DND-41 (cell line): ENCODE measurements at regions not wholly inside any gene's neighbourhood (a gene's known extent, or its start where the extent isn't known, plus 50 kb on each side); places are given as distances from the start of the nearest gene placed in this dataset.

Experiments used
- ATAC-seq: fragments of 200-7000 bp; cut with Tn5 transposase; 3 replicates; pipeline ENCODE4 v1.9.1; 2021; ENCODE audit warnings: low read depth; ENCODE audit not compliant: insufficient read depth
- DNase-seq: peaks from one replicate; pipeline ENCODE4 v3.0.0-alpha.2; 2020
- H2AFZ ChIP-seq: 2 replicates; pipeline ENCODE4 v1.6.0; 2012; ENCODE audit warnings: low read depth, low read length
- H3K27ac ChIP-seq: 2 replicates; pipeline ENCODE4 v1.5.1; 2012; ENCODE audit warnings: low read length, inconsistent platforms
- H3K27me3 ChIP-seq: fragments of 200-600 bp; sonication (generic); 2 replicates; pipeline ENCODE4 v1.6.0; 2012; ENCODE audit warnings: low read length, mild to moderate bottlenecking, inconsistent platforms; ENCODE audit not compliant: insufficient read depth, poor library complexity
- H3K36me3 ChIP-seq: 2 replicates; pipeline ENCODE4 v1.5.1; 2012; ENCODE audit warnings: low read length, inconsistent platforms; ENCODE audit not compliant: insufficient read depth
- H3K4me1 ChIP-seq: 2 replicates; pipeline ENCODE4 v1.5.1; 2012; ENCODE audit warnings: mild to moderate bottlenecking, low read length; ENCODE audit not compliant: insufficient read depth
- H3K4me2 ChIP-seq: 2 replicates; pipeline ENCODE4 v1.6.0; 2012; ENCODE audit warnings: mild to moderate bottlenecking, moderate library complexity, low read length, inconsistent platforms; ENCODE audit not compliant: insufficient read depth
- H3K4me3 ChIP-seq, 2 experiments: fragments of 200-600 bp in 1 of 2; shearing (Covaris generic) in 1 of 2; 2 replicates each; pipeline ENCODE4 v1.5.1; 2012 to 2016; ENCODE audit warnings: inconsistent platforms in 2 of 2, low read length in 2 of 2, mild to moderate bottlenecking in 2 of 2, low read depth in 1 of 2, moderate library complexity in 1 of 2
- H3K79me2 ChIP-seq: 2 replicates; pipeline ENCODE4 v1.6.0; 2012; ENCODE audit warnings: low read length, inconsistent platforms; ENCODE audit not compliant: insufficient read depth
- H3K9ac ChIP-seq: 2 replicates; pipeline ENCODE4 v1.6.0; 2012; ENCODE audit warnings: low read depth, mild to moderate bottlenecking, inconsistent platforms, low read length, moderate library complexity
- H3K9me3 ChIP-seq: 2 replicates; pipeline ENCODE4 v1.5.1; 2012; ENCODE audit warnings: low read length, moderate library complexity, mild to moderate bottlenecking, inconsistent platforms; ENCODE audit not compliant: insufficient read depth, severe bottlenecking
- H4K20me1 ChIP-seq: 2 replicates; pipeline ENCODE4 v1.6.0; 2012; ENCODE audit warnings: low read length; ENCODE audit not compliant: insufficient read depth
- CTCF ChIP-seq: IDR thresholded peaks from 2 replicates; pipeline ENCODE4 v1.5.1; 2012; ENCODE audit warnings: borderline replicate concordance, low read length, moderate library complexity, mild to moderate bottlenecking; ENCODE audit not compliant: poor library complexity, severe bottlenecking; ENCODE audit errors: extremely low read depth
- EZH2 ChIP-seq: IDR thresholded peaks from 3 replicates; pipeline ENCODE4 v1.6.1; 2012; ENCODE audit warnings: borderline replicate concordance, low read depth, mild to moderate bottlenecking, moderate library complexity, low read length, inconsistent platforms; ENCODE audit not compliant: severe bottlenecking

- Histone ChIP-seq H3K27ac (no peak overlapping the region), H3K79me2 (peaks cover 38% of the 10 kb centered on the region), H3K9ac (no peak overlapping the region), H2AFZ (no peak overlapping the region), H3K4me1 (no peaks in the 10 kb centered on the region), H3K36me3 (peaks cover 26% of the 10 kb centered on the region), H4K20me1 (peaks cover 39% of the 10 kb centered on the region), H3K4me2 (no peak overlapping the region), H3K9me3 (no peaks in the 10 kb centered on the region), H3K27me3 (no peaks in the 10 kb centered on the region), H3K4me3 (no peak overlapping the region)
- DNase-seq: no peak
- ATAC-seq: no peak
- no peak for TF ChIP-seq CTCF
Observed at GRCh38 chr3:72378287-72378686, 470.0 kb downstream of the SHQ1 start.

- Histone ChIP-seq H3K36me3 (peaks cover 26% of the 10 kb centered on the region), H3K4me1 (no peaks in the 10 kb centered on the region), H3K27me3 (no peaks in the 10 kb centered on the region), H3K4me3 (no peak overlapping the region), H4K20me1 (peaks cover 28% of the 10 kb centered on the region), H3K9ac (no peak overlapping the region), H3K4me2 (no peak overlapping the region), H3K9me3 (no peaks in the 10 kb centered on the region), H2AFZ (no peak overlapping the region), H3K79me2 (peaks cover 26% of the 10 kb centered on the region), H3K27ac (no peak overlapping the region)
- no peak for ATAC-seq
- no peak for TF ChIP-seq EZH2
- no peak for TF ChIP-seq CTCF
- DNase-seq: no peak
Observed at GRCh38 chr3:72376956-72377710, 471.1 kb downstream of the SHQ1 start.

- Histone ChIP-seq H3K4me1 (no peaks in the 10 kb centered on the region), H3K36me3 (peaks cover 26% of the 10 kb centered on the region), H3K4me2 (no peak overlapping the region), H3K9me3 (no peaks in the 10 kb centered on the region), H3K4me3 (no peak overlapping the region), H4K20me1 (peaks cover 12% of the 10 kb centered on the region), H3K27ac (no peak overlapping the region), H2AFZ (no peak overlapping the region), H3K27me3 (no peaks in the 10 kb centered on the region), H3K9ac (no peak overlapping the region), H3K79me2 (peaks cover 9% of the 10 kb centered on the region)
- ATAC-seq: no peak
- no peak for DNase-seq
- no peak for TF ChIP-seq CTCF
- TF ChIP-seq EZH2: no peak
Observed at GRCh38 chr3:72375237-72376076, 472.8 kb downstream of the SHQ1 start.
